ENCODE measurements at regions not wholly inside any gene's neighbourhood (a gene's known extent, or its start where the extent isn't known, plus 50 kb on each side); places are given as distances from the start of the nearest gene placed in this dataset.

DNA sequence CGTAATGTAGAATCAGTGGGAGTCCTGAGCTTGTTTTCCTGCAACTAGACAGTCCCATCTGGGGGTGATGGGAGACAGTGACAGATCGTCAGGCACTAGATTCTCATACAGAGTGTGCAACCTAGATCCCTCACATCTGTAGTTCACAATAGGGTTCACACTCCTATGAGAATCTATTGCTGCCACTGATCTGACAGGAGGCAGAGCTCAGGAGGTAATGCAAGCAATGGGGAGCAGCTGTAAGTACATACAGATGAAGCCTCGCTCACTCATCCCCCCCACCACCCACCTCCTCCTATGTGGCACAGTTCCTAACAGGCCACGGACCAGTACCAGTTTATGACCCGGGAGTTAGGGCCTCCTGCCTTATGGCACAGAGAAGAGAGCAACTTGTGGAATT lies 116.2 kb upstream of the PIK3R1 start:
- TF ChIP-seq, protein P1, sequence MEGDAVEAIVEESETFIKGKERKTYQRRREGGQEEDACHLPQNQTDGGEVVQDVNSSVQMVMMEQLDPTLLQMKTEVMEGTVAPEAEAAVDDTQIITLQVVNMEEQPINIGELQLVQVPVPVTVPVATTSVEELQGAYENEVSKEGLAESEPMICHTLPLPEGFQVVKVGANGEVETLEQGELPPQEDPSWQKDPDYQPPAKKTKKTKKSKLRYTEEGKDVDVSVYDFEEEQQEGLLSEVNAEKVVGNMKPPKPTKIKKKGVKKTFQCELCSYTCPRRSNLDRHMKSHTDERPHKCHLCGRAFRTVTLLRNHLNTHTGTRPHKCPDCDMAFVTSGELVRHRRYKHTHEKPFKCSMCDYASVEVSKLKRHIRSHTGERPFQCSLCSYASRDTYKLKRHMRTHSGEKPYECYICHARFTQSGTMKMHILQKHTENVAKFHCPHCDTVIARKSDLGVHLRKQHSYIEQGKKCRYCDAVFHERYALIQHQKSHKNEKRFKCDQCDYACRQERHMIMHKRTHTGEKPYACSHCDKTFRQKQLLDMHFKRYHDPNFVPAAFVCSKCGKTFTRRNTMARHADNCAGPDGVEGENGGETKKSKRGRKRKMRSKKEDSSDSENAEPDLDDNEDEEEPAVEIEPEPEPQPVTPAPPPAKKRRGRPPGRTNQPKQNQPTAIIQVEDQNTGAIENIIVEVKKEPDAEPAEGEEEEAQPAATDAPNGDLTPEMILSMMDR (optimal IDR thresholded peaks at IDR 0.05 in 1 of 3, IDR thresholded peaks at IDR 0.05 in 1 of 3, conservative IDR thresholded peaks at IDR 0.05 in 1 of 3; ENCODE audit: extremely low read depth in 1 of 3, insufficient read depth in 2 of 3, low read length in 3 of 3): no peak
- no peak for TF ChIP-seq EZH2 (IDR thresholded peaks at IDR 0.05; ENCODE audit: low read length)
